ENCODE measurements at regions not wholly inside any gene's neighbourhood (a gene's known extent, or its start where the extent isn't known, plus 50 kb on each side); places are given as distances from the start of the nearest gene placed in this dataset.
A peak's percentile ranks its signal among the peaks of the same experiment; 100 is the strongest.

- H3K27ac ChIP-seq (ENCODE audit: low read depth in 1 of 3, low read length in 2 of 3), result no peak overlapping the region
- FAIRE-seq, result no peak
- 57 to 79% (median 65%) methylated on average over 7 of the region's 7 CpGs for WGBS, 3 donors
- H3K4me1 ChIP-seq (ENCODE audit: control insufficient read depth in 3 of 3, insufficient read depth in 2 of 3, low read depth in 1 of 3, low read length in 2 of 3), result no peaks in the 10 kb centered on the region
- no peak for DNase-seq
- H3K36me3 ChIP-seq (ENCODE audit: control insufficient read depth in 3 of 3, insufficient read depth in 2 of 3, low read depth in 1 of 3, low read length in 3 of 3), result no peaks in the 10 kb centered on the region
- no peaks in the 10 kb centered on the region for H3K9me3 ChIP-seq (ENCODE audit: control insufficient read depth in 2 of 2, insufficient read depth in 1 of 2, low read depth in 1 of 2, low read length in 1 of 2)
- H3K4me3 ChIP-seq (ENCODE audit: low read depth in 1 of 3, low read length in 3 of 3), result no peak overlapping the region
- H3K27me3 ChIP-seq (ENCODE audit: control insufficient read depth in 3 of 3, insufficient read depth in 3 of 3, low read length in 3 of 3), result no peaks in the 10 kb centered on the region
Measured at GRCh38 chrX:8341814-8342590, 122.6 kb upstream of the VCX3B start.

GRCh38 chrX:8345473-8345872 lies 119.2 kb upstream of the VCX3B start:
- Histone ChIP-seq H3K4me3 (ENCODE audit: low read depth in 1 of 3, low read length in 3 of 3) (no peak overlapping the region), H3K4me1 (ENCODE audit: control insufficient read depth in 3 of 3, insufficient read depth in 2 of 3, low read depth in 1 of 3, low read length in 2 of 3) (no peaks in the 10 kb centered on the region), H3K27ac (ENCODE audit: low read depth in 1 of 3, low read length in 2 of 3) (no peak overlapping the region), H3K36me3 (ENCODE audit: control insufficient read depth in 3 of 3, insufficient read depth in 2 of 3, low read depth in 1 of 3, low read length in 3 of 3) (no peaks in the 10 kb centered on the region), H3K9me3 (ENCODE audit: control insufficient read depth in 2 of 2, insufficient read depth in 1 of 2, low read depth in 1 of 2, low read length in 1 of 2) (no peaks in the 10 kb centered on the region), H3K27me3 (ENCODE audit: control insufficient read depth in 3 of 3, insufficient read depth in 3 of 3, low read length in 3 of 3) (no peaks in the 10 kb centered on the region)
- WGBS, 3 donors, result 70 to 78% (median 75%) methylated on average over 4 of the region's 4 CpGs
- DNase-seq, result no peak
- FAIRE-seq, result no peak

GRCh38 chrX:8346060-8346459 lies 118.6 kb upstream of the VCX3B start:
- no peaks in the 10 kb centered on the region for H3K4me1 ChIP-seq (ENCODE audit: control insufficient read depth in 3 of 3, insufficient read depth in 2 of 3, low read depth in 1 of 3, low read length in 2 of 3)
- FAIRE-seq, result no peak
- WGBS, 3 donors, result 100% methylated on average over 1 of the region's 1 CpG

GRCh38 chrX:8346892-8347291 lies 117.7 kb upstream of the VCX3B start:
- DNase-seq, result no peak
- WGBS, 3 donors, result 65 to 80% (median 68%) methylated on average over 3 of the region's 3 CpGs
- no peaks in the 10 kb centered on the region for H3K36me3 ChIP-seq (ENCODE audit: control insufficient read depth in 3 of 3, insufficient read depth in 2 of 3, low read depth in 1 of 3, low read length in 3 of 3)
- FAIRE-seq, result no peak
- H3K4me1 ChIP-seq (ENCODE audit: control insufficient read depth in 3 of 3, insufficient read depth in 2 of 3, low read depth in 1 of 3, low read length in 2 of 3), result no peaks in the 10 kb centered on the region
- no peak overlapping the region for H3K27ac ChIP-seq (ENCODE audit: low read depth in 1 of 3, low read length in 2 of 3)
- H3K9me3 ChIP-seq (ENCODE audit: control insufficient read depth in 2 of 2, insufficient read depth in 1 of 2, low read depth in 1 of 2, low read length in 1 of 2), result no peaks in the 10 kb centered on the region
- H3K27me3 ChIP-seq (ENCODE audit: control insufficient read depth in 3 of 3, insufficient read depth in 3 of 3, low read length in 3 of 3), result no peaks in the 10 kb centered on the region
- H3K4me3 ChIP-seq (ENCODE audit: low read depth in 1 of 3, low read length in 3 of 3), result no peak overlapping the region

More at GRCh38 chrX:8346060-8346459, 118.6 kb upstream of the VCX3B start:
- no peak for DNase-seq
- H3K27me3 ChIP-seq (ENCODE audit: control insufficient read depth in 3 of 3, insufficient read depth in 3 of 3, low read length in 3 of 3), result no peaks in the 10 kb centered on the region
- H3K4me3 ChIP-seq (ENCODE audit: low read depth in 1 of 3, low read length in 3 of 3), result no peak overlapping the region
- no peak overlapping the region for H3K27ac ChIP-seq (ENCODE audit: low read depth in 1 of 3, low read length in 2 of 3)
- H3K36me3 ChIP-seq (ENCODE audit: control insufficient read depth in 3 of 3, insufficient read depth in 2 of 3, low read depth in 1 of 3, low read length in 3 of 3), result no peaks in the 10 kb centered on the region
- H3K9me3 ChIP-seq (ENCODE audit: control insufficient read depth in 2 of 2, insufficient read depth in 1 of 2, low read depth in 1 of 2, low read length in 1 of 2), result no peaks in the 10 kb centered on the region

GRCh38 chrX:8349816-8350544 lies 114.7 kb upstream of the VCX3B start:
- H3K27me3 ChIP-seq (ENCODE audit: control insufficient read depth in 3 of 3, insufficient read depth in 3 of 3, low read length in 3 of 3), result no peaks in the 10 kb centered on the region
- H3K9me3 ChIP-seq (ENCODE audit: control insufficient read depth in 2 of 2, insufficient read depth in 1 of 2, low read depth in 1 of 2, low read length in 1 of 2), result no peaks in the 10 kb centered on the region
- no peak overlapping the region for H3K27ac ChIP-seq (ENCODE audit: low read depth in 1 of 3, low read length in 2 of 3)
- FAIRE-seq, result no peak
- H3K36me3 ChIP-seq (ENCODE audit: control insufficient read depth in 3 of 3, insufficient read depth in 2 of 3, low read depth in 1 of 3, low read length in 3 of 3), result no peaks in the 10 kb centered on the region
- WGBS, 3 donors, result 80 to 100% (median 83%) methylated on average over 1 of the region's 1 CpG
- no peak for DNase-seq
- H3K4me3 ChIP-seq (ENCODE audit: low read depth in 1 of 3, low read length in 3 of 3), result no peak overlapping the region
- no peaks in the 10 kb centered on the region for H3K4me1 ChIP-seq (ENCODE audit: control insufficient read depth in 3 of 3, insufficient read depth in 2 of 3, low read depth in 1 of 3, low read length in 2 of 3)

GRCh38 chrX:8358302-8358701 lies 106.3 kb upstream of the VCX3B start:
- 66 to 80% (median 77%) methylated on average over 3 of the region's 3 CpGs for WGBS, 3 donors
- no peak for FAIRE-seq
- H3K27ac ChIP-seq (ENCODE audit: low read depth in 1 of 3, low read length in 2 of 3), result no peak overlapping the region
- H3K4me3 ChIP-seq (ENCODE audit: low read depth in 1 of 3, low read length in 3 of 3), result no peak overlapping the region
- no peak for DNase-seq
- H3K27me3 ChIP-seq (ENCODE audit: control insufficient read depth in 3 of 3, insufficient read depth in 3 of 3, low read length in 3 of 3), result no peaks in the 10 kb centered on the region
- no peaks in the 10 kb centered on the region for H3K9me3 ChIP-seq (ENCODE audit: control insufficient read depth in 2 of 2, insufficient read depth in 1 of 2, low read depth in 1 of 2, low read length in 1 of 2)
- no peaks in the 10 kb centered on the region for H3K36me3 ChIP-seq (ENCODE audit: control insufficient read depth in 3 of 3, insufficient read depth in 2 of 3, low read depth in 1 of 3, low read length in 3 of 3)
- H3K4me1 ChIP-seq (ENCODE audit: control insufficient read depth in 3 of 3, insufficient read depth in 2 of 3, low read depth in 1 of 3, low read length in 2 of 3), result no peaks in the 10 kb centered on the region

- DNase-seq, result peak in 1 of 2 donors; percentile 4
- Histone ChIP-seq H3K9me3 (ENCODE audit: control insufficient read depth in 2 of 2, insufficient read depth in 1 of 2, low read depth in 1 of 2, low read length in 1 of 2) (no peaks in the 10 kb centered on the region), H3K27ac (ENCODE audit: low read depth in 1 of 3, low read length in 2 of 3) (no peak overlapping the region), H3K36me3 (ENCODE audit: control insufficient read depth in 3 of 3, insufficient read depth in 2 of 3, low read depth in 1 of 3, low read length in 3 of 3) (no peaks in the 10 kb centered on the region), H3K4me1 (ENCODE audit: control insufficient read depth in 3 of 3, insufficient read depth in 2 of 3, low read depth in 1 of 3, low read length in 2 of 3) (no peaks in the 10 kb centered on the region), H3K27me3 (ENCODE audit: control insufficient read depth in 3 of 3, insufficient read depth in 3 of 3, low read length in 3 of 3) (no peaks in the 10 kb centered on the region), H3K4me3 (ENCODE audit: low read depth in 1 of 3, low read length in 3 of 3) (no peak overlapping the region)
- WGBS, 3 donors, result 46 to 49% (median 49%) methylated on average over 13 of the region's 13 CpGs
- FAIRE-seq, result no peak
Measured at GRCh38 chrX:8364369-8365141, 100.1 kb upstream of the VCX3B start.

GRCh38 chrX:8366481-8366880 lies 98.1 kb upstream of the VCX3B start:
- H3K4me1 ChIP-seq (ENCODE audit: control insufficient read depth in 3 of 3, insufficient read depth in 2 of 3, low read depth in 1 of 3, low read length in 2 of 3), result no peaks in the 10 kb centered on the region
- H3K36me3 ChIP-seq (ENCODE audit: control insufficient read depth in 3 of 3, insufficient read depth in 2 of 3, low read depth in 1 of 3, low read length in 3 of 3), result no peaks in the 10 kb centered on the region
- no peak overlapping the region for H3K4me3 ChIP-seq (ENCODE audit: low read depth in 1 of 3, low read length in 3 of 3)
- DNase-seq (no peak), FAIRE-seq (no peak)
- 53 to 66% (median 57%) methylated on average over 2 of the region's 2 CpGs for WGBS, 3 donors
- no peaks in the 10 kb centered on the region for H3K27me3 ChIP-seq (ENCODE audit: control insufficient read depth in 3 of 3, insufficient read depth in 3 of 3, low read length in 3 of 3)
- no peaks in the 10 kb centered on the region for H3K9me3 ChIP-seq (ENCODE audit: control insufficient read depth in 2 of 2, insufficient read depth in 1 of 2, low read depth in 1 of 2, low read length in 1 of 2)
- H3K27ac ChIP-seq (ENCODE audit: low read depth in 1 of 3, low read length in 2 of 3), result no peak overlapping the region
